ENCODE measurements at regions not wholly inside any gene's neighbourhood (a gene's known extent, or its start where the extent isn't known, plus 50 kb on each side); places are given as distances from the start of the nearest gene placed in this dataset.

DNA sequence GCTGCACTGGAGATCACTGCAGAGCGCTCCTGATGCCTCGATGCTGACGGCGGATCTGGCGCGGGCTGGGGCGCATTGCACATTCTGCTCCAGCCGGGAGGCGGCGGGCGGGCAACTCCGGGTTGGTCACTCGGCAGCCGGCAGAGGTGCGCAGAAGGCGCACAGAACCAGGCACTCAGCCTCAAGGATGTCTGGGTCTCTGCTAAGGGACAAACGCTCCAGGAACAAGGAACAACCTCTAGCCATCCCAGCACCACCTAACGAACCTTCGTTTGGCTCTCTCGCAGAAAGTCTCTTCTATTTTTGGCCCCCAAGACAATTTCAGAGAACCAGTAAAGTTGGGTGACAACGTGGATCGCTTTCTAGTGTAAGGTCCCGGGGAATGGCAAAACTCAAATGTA is 254.6 kb downstream of the OTUD1 start:
- TF ChIP-seq POLR2AphosphoS5 (IDR thresholded peaks at IDR 0.05; ENCODE audit: low read depth, low read length) (no peak), REST (IDR thresholded peaks at IDR 0.05; ENCODE audit: insufficient read depth in 1 of 2, low read depth in 2 of 2, low read length in 2 of 2) (no peak)
